SK-N-MC (cell line): ENCODE measurements at regions not wholly inside any gene's neighbourhood (a gene's known extent, or its start where the extent isn't known, plus 50 kb on each side); places are given as distances from the start of the nearest gene placed in this dataset.

Source experiments
- DNase-seq: peaks from one replicate; pipeline ENCODE4 v3.0.0-alpha.2; 2011; ENCODE audit warnings: low read depth, low spot score
- H3K27ac ChIP-seq: fragments of 200-600 bp; sonication (generic); 2 replicates; pipeline ENCODE4 v1.5.1; 2016; ENCODE audit warnings: mixed run types
- H3K36me3 ChIP-seq: fragments of 200-600 bp; sonication (generic); 2 replicates; pipeline ENCODE4 v1.6.1; 2017; ENCODE audit warnings: antibody characterized with exemption, low read length, mixed read lengths; ENCODE audit not compliant: insufficient read depth
- H3K4me3 ChIP-seq: fragments of 200-600 bp; sonication (generic); 2 replicates; pipeline ENCODE4 v1.5.1; 2016
- H3K9ac ChIP-seq: fragments of 200-600 bp; sonication (generic); 2 replicates; pipeline ENCODE4 v1.8.0; 2017; ENCODE audit warnings: mixed run types, mixed read lengths; ENCODE audit not compliant: insufficient read length
- H3K9me3 ChIP-seq: fragments of 200-600 bp; sonication (generic); 2 replicates; pipeline ENCODE4 v1.6.1; 2017; ENCODE audit warnings: low read depth, mild to moderate bottlenecking, antibody characterized with exemption, low read length, moderate library complexity, mixed read lengths
- EZH2 ChIP-seq: fragments of 200-600 bp; sonication (generic); IDR thresholded peaks from one replicate; pipeline ENCODE4 v1.6.1; 2017; ENCODE audit warnings: antibody characterized with exemption
- FOXP2 ChIP-seq: optimal IDR thresholded peaks from 2 replicates; pipeline ENCODE3; 2011; ENCODE audit warnings: mild to moderate bottlenecking, moderate library complexity; ENCODE audit not compliant: insufficient read depth; ENCODE audit errors: extremely low read length, control extremely low read depth
- POLR2AphosphoS5 ChIP-seq: IDR thresholded peaks from 2 replicates; pipeline ENCODE4 v1.6.1; 2012; ENCODE audit warnings: mild to moderate bottlenecking, low read depth, low read length, borderline replicate concordance

DNA sequence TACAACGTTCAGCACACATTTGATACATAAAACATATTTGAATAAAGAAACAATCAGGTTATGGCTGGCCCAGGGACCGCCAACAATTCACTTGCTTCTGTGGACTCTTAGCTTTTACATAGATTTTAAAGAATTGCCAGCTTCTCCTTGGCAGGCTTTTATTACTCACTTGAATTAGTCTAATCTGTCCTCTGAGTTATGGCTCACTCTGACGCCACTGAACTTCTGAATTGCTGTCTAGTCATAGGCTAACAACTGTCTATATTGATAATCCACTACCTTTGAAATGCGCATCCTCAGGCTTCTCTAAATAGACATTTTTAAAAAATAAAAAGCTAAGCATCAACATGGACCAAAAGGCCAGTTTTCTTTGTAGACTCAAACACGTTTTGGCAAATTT, 317.4 kb upstream of the SGCD start:
- no peaks in the 10 kb centered on the region for H3K9me3 ChIP-seq
- DNase-seq: no peak
- no peak overlapping the region for H3K4me3 ChIP-seq
- TF ChIP-seq EZH2 (no peak), POLR2AphosphoS5 (no peak), FOXP2 (no peak)
- H3K27ac ChIP-seq: no peak overlapping the region
- H3K9ac ChIP-seq: no peak overlapping the region
- no peaks in the 10 kb centered on the region for H3K36me3 ChIP-seq

DNA sequence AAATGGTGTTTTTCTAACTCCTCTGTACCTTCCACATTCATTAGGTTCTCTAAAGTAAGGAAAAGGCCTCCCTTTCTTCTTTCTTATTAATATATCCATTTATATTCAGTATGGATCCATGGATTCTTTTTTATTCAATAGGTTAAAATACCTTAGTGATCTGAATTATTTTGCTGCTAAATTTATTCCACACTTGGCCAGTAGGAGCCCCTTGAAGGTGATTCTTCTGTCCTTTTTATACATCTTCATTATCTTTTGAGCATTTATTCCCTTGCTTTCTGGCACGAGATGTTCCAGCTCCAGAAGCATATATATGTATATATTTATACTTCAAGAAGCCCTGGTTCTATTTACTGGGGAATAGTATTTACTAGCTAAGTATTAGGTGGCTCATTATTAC, 311.8 kb upstream of the SGCD start:
- no peak overlapping the region for H3K4me3 ChIP-seq
- no peak for TF ChIP-seq POLR2AphosphoS5
- TF ChIP-seq EZH2: no peak
- no peaks in the 10 kb centered on the region for H3K9me3 ChIP-seq
- no peak overlapping the region for H3K9ac ChIP-seq
- DNase-seq: no peak
- H3K36me3 ChIP-seq: no peaks in the 10 kb centered on the region
- H3K27ac ChIP-seq: no peak overlapping the region

DNA sequence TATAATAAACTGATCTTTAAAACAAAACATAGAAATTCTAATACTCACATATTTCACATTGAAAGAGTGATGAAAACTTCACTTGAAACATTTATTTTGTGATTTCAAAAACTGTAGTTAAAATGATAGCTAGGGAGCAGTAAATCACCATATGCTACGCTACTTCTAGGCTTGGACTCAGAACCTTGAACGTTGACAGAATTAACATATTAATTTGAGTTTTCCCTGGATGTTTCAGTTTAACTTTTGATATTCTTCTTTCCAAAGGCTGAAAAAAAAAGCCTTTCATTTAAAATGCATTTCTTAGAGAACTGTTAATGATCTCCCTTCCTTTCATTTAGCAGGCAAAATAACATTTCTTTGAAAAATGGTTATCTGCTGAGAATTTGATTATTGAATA, 307.8 kb upstream of the SGCD start:
- no peaks in the 10 kb centered on the region for H3K9me3 ChIP-seq
- H3K27ac ChIP-seq: no peak overlapping the region
- no peak overlapping the region for H3K9ac ChIP-seq
- no peak for DNase-seq
- no peaks in the 10 kb centered on the region for H3K36me3 ChIP-seq
- TF ChIP-seq EZH2 (no peak), POLR2AphosphoS5 (no peak), FOXP2 (no peak)
- no peak overlapping the region for H3K4me3 ChIP-seq

DNA sequence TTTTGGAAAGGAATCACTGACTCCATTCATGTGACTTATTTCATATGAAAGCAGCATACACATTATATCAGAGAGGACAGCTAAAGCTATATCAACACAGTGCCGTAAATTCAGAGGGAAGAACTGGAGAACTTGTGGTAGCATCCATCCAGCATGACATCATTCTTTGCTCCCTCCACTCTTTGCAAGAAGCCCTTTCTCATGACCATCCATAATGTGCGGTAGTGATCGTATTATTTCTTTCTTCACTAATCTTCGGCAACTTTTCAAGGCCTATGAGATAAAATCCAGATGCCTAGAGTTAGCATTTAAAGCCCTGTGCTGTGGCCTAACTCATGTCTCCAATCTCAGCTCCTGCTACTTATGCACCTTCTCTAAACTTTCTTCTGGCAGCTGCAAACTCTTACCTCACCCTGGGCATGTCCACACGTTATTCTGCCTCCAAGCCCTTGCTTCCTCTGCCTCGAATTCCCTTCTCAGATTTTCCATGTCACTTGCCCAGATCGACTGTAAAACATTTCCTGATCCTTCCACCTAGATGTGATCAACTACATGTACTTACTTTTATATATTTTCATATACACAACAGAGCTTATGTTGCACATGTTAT, 307.3 kb upstream of the SGCD start:
- Histone ChIP-seq H3K4me3 (no peak overlapping the region), H3K27ac (no peak overlapping the region), H3K36me3 (no peaks in the 10 kb centered on the region), H3K9me3 (no peaks in the 10 kb centered on the region), H3K9ac (no peak overlapping the region)
- no peak for DNase-seq
- TF ChIP-seq EZH2: no peak
- no peak for TF ChIP-seq POLR2AphosphoS5

DNA sequence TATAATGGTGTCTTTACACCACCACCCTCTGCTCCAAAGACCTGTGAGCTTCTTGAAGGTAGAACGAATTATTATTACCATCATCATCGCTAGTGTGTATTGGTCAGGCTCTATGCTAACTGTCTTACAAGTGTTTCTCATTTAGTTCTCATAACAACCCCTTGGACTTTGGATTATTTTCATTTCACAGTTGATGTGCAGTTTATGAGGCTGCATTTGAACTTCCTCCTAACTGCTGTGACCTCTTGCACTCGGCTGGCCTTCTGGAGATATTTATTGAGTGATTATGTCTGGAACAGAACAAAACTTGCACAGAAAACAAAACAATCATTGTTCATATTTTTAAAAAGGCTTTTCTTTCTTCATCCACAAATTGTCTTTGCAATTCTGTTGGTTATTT, 306.3 kb upstream of the SGCD start:
- Histone ChIP-seq H3K36me3 (no peaks in the 10 kb centered on the region), H3K9me3 (no peaks in the 10 kb centered on the region), H3K27ac (no peak overlapping the region), H3K9ac (no peak overlapping the region), H3K4me3 (no peak overlapping the region)
- TF ChIP-seq FOXP2 (no peak), POLR2AphosphoS5 (no peak), EZH2 (no peak)
- no peak for DNase-seq

DNA sequence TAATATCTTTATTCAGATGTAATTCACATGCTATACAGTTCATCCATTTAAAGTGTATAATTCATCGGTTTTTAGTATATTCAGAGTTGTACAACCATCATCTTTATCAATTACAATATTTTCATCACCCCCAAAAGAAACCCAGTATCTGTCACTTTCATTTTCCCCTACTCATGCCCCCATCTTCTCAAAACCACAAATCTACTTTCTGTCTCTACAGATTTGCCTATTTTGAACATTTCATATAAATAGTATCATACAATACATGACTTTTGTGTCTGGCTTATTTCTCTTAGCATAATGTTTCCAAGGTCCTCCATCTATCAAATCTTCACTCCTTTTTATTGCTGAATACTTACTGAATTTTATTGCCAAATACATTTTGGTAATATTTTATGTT, 305.1 kb upstream of the SGCD start:
- no peaks in the 10 kb centered on the region for H3K36me3 ChIP-seq
- TF ChIP-seq FOXP2 (no peak), POLR2AphosphoS5 (no peak), EZH2 (no peak)

DNA sequence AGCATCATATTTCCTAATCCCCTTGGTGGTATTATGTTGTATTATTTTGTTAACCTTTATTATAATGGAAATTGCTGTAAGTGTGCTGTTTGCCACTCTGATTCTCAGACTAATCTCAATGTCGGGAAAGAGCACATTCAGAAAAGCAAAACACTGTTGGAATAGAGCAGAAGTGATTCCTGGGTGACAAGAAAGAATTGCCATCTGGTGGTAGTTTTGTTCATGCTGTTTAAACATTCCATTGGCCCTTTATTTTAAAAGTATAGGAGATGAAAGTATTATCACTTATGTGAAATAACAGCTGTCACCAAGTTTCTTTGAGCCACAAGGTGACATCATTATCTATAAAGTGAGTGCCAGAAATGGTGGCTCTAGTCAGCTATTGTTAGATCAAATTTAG, 301.3 kb upstream of the SGCD start:
- Histone ChIP-seq H3K27ac (no peak overlapping the region), H3K9ac (no peak overlapping the region), H3K36me3 (no peaks in the 10 kb centered on the region), H3K4me3 (no peak overlapping the region), H3K9me3 (no peaks in the 10 kb centered on the region)
- TF ChIP-seq FOXP2: no peak
- no peak for TF ChIP-seq POLR2AphosphoS5
- TF ChIP-seq EZH2: no peak
- no peak for DNase-seq

More for the DNA sequence above, 305.1 kb upstream of the SGCD start:
- no peak overlapping the region for H3K9ac ChIP-seq
- H3K9me3 ChIP-seq: no peaks in the 10 kb centered on the region
- DNase-seq: no peak
- H3K27ac ChIP-seq: no peak overlapping the region
- no peak overlapping the region for H3K4me3 ChIP-seq

DNA sequence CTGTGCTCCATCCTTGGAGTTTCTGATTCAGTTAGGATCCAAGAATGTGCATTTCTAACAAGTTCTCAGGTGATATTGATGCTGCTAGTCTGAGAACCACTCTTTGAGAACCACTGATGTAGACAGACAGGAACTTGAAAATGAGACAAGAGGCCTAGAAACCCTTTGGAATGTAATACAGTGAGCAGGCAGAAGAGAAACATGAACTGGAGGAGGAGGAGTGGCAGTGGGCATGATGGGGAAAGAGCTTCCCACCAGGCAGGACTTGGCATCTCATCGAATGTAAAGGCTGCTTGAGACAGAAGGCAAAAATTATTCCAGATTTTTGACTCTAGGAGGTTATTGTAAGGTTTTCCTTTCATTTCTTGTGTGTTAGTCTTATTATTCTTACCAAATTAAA, 295.8 kb upstream of the SGCD start:
- H3K9me3 ChIP-seq: no peaks in the 10 kb centered on the region
- no peak overlapping the region for H3K27ac ChIP-seq
- H3K36me3 ChIP-seq: no peaks in the 10 kb centered on the region
- TF ChIP-seq POLR2AphosphoS5 (no peak), FOXP2 (no peak), EZH2 (no peak)
- no peak overlapping the region for H3K9ac ChIP-seq
- no peak for DNase-seq
- H3K4me3 ChIP-seq: no peak overlapping the region

DNA sequence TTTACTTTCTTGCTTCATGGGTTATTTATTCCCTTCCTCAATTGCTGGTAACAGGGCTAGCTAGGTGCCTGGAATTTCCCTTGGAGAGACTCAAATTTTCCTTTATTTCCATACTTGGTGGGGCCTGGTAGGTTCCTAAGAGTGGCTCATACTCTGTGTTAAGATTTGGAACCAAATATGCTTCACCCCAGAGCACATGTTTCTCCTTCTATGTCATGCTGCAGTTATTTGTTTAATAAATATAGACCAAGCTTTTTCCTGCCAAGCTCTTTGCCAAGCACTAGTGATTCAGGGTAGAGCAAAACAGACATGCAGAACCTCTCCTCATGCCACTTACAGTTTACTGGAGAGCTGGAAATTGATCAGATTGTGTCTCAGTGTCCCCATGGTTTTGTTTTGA, 290.3 kb upstream of the SGCD start:
- no peak for TF ChIP-seq EZH2
- no peak for TF ChIP-seq FOXP2
- TF ChIP-seq POLR2AphosphoS5: no peak
- Histone ChIP-seq H3K27ac (no peak overlapping the region), H3K9me3 (no peaks in the 10 kb centered on the region), H3K9ac (no peak overlapping the region), H3K36me3 (no peaks in the 10 kb centered on the region), H3K4me3 (no peak overlapping the region)
- DNase-seq: no peak
